ENCODE measurements at regions not wholly inside any gene's neighbourhood (a gene's known extent, or its start where the extent isn't known, plus 50 kb on each side); places are given as distances from the start of the nearest gene placed in this dataset.
A peak's percentile ranks its signal among the peaks of the same experiment; 100 is the strongest.

- H3K27ac Mint-ChIP-seq = no peak overlapping the region
Measured at GRCh38 chr6:169852504-169853195, 101.2 kb downstream of the ERMARD start.

More at GRCh38 chr6:169852504-169853195, 101.2 kb downstream of the ERMARD start:
- Histone ChIP-seq H3K27ac (ENCODE audit: low read depth) (no peak overlapping the region), H3K4me1 (ENCODE audit: insufficient read depth) (no peaks in the 10 kb centered on the region), H4K20me1 (replicated peaks; ENCODE audit: insufficient read depth) (no peaks in the 10 kb centered on the region), H3K9me2 (ENCODE audit: insufficient read depth) (no peaks in the 10 kb centered on the region; the same call in 1 of the 2 replicates), H3K4me3 (no peak overlapping the region), H3K36me3 (ENCODE audit: insufficient read depth) (no peaks in the 10 kb centered on the region), H3F3A (replicated peaks; ENCODE audit: low read depth) (peaks cover 7% of the 10 kb centered on the region; the same call in 1 of the 2 replicates), H3K79me2 (replicated peaks; ENCODE audit: insufficient read depth) (no peaks in the 10 kb centered on the region), H3K4me2 (no peak overlapping the region), H3K27me3 (ENCODE audit: insufficient read depth) (no peaks in the 10 kb centered on the region), H2AFZ (peak overlapping the region; percentile 91; the same call in 1 of the 2 replicates)
- Mint-ChIP-seq H3K27me3 (ENCODE audit: insufficient read depth, low read depth, poor library complexity) (peaks cover 15% of the 10 kb centered on the region), H3K9me3 (peaks cover 41% of the 10 kb centered on the region), H3K4me3 (no peak overlapping the region), H3K36me3 (ENCODE audit: low read depth) (peaks cover 18% of the 10 kb centered on the region), H3K4me1 (peaks cover 7% of the 10 kb centered on the region; the same call in 2 of the 3 replicates)
- TF ChIP-seq, protein P1, sequence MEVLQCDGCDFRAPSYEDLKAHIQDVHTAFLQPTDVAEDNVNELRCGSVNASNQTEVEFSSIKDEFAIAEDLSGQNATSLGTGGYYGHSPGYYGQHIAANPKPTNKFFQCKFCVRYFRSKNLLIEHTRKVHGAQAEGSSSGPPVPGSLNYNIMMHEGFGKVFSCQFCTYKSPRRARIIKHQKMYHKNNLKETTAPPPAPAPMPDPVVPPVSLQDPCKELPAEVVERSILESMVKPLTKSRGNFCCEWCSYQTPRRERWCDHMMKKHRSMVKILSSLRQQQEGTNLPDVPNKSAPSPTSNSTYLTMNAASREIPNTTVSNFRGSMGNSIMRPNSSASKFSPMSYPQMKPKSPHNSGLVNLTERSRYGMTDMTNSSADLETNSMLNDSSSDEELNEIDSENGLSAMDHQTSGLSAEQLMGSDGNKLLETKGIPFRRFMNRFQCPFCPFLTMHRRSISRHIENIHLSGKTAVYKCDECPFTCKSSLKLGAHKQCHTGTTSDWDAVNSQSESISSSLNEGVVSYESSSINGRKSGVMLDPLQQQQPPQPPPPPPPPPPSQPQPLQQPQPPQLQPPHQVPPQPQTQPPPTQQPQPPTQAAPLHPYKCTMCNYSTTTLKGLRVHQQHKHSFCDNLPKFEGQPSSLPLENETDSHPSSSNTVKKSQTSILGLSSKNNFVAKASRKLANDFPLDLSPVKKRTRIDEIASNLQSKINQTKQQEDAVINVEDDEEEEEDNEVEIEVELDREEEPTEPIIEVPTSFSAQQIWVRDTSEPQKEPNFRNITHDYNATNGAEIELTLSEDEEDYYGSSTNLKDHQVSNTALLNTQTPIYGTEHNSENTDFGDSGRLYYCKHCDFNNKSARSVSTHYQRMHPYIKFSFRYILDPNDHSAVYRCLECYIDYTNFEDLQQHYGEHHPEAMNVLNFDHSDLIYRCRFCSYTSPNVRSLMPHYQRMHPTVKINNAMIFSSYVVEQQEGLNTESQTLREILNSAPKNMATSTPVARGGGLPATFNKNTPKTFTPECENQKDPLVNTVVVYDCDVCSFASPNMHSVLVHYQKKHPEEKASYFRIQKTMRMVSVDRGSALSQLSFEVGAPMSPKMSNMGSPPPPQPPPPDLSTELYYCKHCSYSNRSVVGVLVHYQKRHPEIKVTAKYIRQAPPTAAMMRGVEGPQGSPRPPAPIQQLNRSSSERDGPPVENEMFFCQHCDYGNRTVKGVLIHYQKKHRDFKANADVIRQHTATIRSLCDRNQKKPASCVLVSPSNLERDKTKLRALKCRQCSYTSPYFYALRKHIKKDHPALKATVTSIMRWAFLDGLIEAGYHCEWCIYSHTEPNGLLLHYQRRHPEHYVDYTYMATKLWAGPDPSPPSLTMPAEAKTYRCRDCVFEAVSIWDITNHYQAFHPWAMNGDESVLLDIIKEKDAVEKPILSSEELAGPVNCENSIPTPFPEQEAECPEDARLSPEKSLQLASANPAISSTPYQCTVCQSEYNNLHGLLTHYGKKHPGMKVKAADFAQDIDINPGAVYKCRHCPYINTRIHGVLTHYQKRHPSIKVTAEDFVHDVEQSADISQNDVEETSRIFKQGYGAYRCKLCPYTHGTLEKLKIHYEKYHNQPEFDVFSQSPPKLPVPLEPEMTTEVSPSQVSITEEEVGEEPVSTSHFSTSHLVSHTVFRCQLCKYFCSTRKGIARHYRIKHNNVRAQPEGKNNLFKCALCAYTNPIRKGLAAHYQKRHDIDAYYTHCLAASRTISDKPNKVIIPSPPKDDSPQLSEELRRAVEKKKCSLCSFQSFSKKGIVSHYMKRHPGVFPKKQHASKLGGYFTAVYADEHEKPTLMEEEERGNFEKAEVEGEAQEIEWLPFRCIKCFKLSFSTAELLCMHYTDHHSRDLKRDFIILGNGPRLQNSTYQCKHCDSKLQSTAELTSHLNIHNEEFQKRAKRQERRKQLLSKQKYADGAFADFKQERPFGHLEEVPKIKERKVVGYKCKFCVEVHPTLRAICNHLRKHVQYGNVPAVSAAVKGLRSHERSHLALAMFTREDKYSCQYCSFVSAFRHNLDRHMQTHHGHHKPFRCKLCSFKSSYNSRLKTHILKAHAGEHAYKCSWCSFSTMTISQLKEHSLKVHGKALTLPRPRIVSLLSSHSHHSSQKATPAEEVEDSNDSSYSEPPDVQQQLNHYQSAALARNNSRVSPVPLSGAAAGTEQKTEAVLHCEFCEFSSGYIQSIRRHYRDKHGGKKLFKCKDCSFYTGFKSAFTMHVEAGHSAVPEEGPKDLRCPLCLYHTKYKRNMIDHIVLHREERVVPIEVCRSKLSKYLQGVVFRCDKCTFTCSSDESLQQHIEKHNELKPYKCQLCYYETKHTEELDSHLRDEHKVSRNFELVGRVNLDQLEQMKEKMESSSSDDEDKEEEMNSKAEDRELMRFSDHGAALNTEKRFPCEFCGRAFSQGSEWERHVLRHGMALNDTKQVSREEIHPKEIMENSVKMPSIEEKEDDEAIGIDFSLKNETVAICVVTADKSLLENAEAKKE (CRISPR knock-in tag; IDR thresholded peaks at IDR 0.05) = no peak
- TF ChIP-seq EZH2 (IDR thresholded peaks at IDR 0.05; ENCODE audit: low read depth, unreplicated experiment) (no peak), POLR2AphosphoS5 (IDR thresholded peaks at IDR 0.05; ENCODE audit: low read depth) (no peak), CREB1 (CRISPR knock-in tag; IDR thresholded peaks at IDR 0.05; ENCODE audit: low read depth) (no peak), CTCF (conservative IDR thresholded peaks at IDR 0.05; ENCODE audit: low read depth in 2 of 2) (no peak), STAT1 (IDR thresholded peaks at IDR 0.05; ENCODE audit: unreplicated experiment) (no peak), JUNB (IDR thresholded peaks at IDR 0.05; ENCODE audit: unreplicated experiment) (no peak), ZNF114 (CRISPR knock-in tag; IDR thresholded peaks at IDR 0.05) (no peak), EZH2phosphoT487 (IDR thresholded peaks at IDR 0.05; ENCODE audit: unreplicated experiment) (no peak), NANOG (IDR thresholded peaks at IDR 0.05; ENCODE audit: borderline replicate concordance) (no peak), ZNF331 (CRISPR knock-in tag; IDR thresholded peaks at IDR 0.05; ENCODE audit: low read depth) (no peak)
- TF ChIP-seq, protein P2, sequence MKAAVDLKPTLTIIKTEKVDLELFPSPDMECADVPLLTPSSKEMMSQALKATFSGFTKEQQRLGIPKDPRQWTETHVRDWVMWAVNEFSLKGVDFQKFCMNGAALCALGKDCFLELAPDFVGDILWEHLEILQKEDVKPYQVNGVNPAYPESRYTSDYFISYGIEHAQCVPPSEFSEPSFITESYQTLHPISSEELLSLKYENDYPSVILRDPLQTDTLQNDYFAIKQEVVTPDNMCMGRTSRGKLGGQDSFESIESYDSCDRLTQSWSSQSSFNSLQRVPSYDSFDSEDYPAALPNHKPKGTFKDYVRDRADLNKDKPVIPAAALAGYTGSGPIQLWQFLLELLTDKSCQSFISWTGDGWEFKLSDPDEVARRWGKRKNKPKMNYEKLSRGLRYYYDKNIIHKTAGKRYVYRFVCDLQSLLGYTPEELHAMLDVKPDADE (IDR thresholded peaks at IDR 0.05) = no peak
- TF ChIP-seq, protein P3, sequence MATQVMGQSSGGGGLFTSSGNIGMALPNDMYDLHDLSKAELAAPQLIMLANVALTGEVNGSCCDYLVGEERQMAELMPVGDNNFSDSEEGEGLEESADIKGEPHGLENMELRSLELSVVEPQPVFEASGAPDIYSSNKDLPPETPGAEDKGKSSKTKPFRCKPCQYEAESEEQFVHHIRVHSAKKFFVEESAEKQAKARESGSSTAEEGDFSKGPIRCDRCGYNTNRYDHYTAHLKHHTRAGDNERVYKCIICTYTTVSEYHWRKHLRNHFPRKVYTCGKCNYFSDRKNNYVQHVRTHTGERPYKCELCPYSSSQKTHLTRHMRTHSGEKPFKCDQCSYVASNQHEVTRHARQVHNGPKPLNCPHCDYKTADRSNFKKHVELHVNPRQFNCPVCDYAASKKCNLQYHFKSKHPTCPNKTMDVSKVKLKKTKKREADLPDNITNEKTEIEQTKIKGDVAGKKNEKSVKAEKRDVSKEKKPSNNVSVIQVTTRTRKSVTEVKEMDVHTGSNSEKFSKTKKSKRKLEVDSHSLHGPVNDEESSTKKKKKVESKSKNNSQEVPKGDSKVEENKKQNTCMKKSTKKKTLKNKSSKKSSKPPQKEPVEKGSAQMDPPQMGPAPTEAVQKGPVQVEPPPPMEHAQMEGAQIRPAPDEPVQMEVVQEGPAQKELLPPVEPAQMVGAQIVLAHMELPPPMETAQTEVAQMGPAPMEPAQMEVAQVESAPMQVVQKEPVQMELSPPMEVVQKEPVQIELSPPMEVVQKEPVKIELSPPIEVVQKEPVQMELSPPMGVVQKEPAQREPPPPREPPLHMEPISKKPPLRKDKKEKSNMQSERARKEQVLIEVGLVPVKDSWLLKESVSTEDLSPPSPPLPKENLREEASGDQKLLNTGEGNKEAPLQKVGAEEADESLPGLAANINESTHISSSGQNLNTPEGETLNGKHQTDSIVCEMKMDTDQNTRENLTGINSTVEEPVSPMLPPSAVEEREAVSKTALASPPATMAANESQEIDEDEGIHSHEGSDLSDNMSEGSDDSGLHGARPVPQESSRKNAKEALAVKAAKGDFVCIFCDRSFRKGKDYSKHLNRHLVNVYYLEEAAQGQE (IDR thresholded peaks at IDR 0.05; ENCODE audit: unreplicated experiment) = no peak
- ATAC-seq (peak; percentile 33; the same call in 2 of the 3 replicates), DNase-seq (ENCODE audit: low spot score) (no peak)

Measured in GM23338 (cell line).